COLO829 (cell line): ENCODE measurements at regions not wholly inside any gene's neighbourhood (a gene's known extent, or its start where the extent isn't known, plus 50 kb on each side); places are given as distances from the start of the nearest gene placed in this dataset.

ENCODE experiments used
- DNase-seq: peaks from one replicate; pipeline ENCODE4 v3.0.0; 2012; ENCODE audit warnings: low spot score

DNA sequence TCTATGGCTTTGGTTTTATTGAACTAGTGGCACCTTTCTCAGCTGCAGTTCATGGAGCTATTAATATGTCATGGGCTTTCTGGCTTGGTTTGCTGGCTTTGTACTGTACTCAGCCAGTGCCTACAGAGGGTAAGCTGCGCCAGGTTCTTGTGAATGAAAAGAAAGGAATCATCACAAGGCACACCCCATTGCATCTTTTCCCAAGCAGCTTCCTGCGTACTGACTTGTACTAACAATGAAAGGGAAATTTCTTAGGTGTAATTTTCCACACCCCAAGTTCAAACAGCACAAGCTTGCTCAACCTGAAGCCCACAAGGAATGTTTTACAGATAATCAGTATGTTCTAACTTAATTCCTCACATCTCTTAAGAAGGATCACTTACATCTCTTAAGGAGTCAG is 78.0 kb upstream of the TNFSF18 start:
- DNase-seq = no peak

DNA sequence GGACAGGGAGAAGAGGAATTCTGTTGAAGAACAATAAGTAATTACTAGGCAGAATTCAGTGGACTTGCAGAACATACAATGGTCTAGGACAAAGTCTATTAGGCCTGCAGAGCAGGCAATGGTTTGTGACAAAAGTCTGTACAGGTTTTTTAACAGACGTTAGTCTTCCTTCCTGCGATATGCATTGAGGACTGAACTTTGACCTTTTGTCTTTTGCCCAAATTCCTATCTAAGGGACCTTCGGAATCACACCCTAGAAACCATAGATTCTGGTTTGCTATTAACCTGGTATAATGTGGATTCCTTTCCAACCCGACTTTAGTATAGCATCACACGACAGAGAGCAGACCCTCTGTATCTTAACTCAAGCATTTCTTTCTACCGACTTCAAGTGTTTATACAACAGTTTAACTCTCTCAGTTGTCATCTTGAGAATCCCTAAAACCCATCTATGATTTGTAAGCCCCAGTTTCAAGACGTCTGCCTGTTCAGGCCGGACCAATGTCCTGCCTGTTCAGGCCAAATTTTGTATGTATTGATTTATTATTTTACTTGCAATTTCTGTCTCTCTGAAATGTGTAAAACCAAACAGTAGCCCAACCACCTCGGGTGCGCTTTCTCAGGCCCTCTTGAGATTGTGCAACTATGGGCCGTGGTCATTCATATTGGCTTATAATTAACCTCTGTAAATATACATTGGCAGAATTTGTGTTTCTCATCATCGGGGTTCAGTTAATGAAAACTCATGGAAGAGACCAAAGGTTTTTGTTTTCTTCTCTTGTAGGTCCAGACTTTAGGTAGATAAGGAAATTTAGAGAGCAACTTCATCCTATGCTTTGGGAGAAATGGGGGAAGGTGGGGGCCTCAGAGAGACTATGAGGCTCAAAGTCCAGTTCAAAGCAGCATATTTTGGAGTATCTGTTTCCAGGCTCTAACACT is 76.9 kb upstream of the TNFSF18 start:
- no peak for DNase-seq

DNA sequence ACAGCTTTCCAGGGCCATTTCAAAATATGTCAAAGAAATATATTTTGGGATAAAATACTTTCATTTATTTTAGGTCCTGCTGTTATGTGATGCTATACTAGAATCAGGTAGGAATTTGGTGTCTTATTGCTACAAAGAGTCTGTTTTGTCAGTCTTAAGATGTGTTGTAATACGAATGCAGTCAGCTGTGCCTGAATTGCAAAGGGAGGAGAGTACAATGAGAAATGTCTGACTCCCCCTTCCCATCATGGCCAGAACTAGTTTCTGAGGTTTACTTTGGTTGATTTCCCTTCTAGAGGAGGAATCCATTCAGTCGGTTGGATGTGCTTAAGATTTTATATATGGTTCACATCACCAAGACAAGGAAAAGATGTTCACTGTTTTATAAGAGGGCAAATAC is 75.7 kb upstream of the TNFSF18 start:
- no peak for DNase-seq

DNA sequence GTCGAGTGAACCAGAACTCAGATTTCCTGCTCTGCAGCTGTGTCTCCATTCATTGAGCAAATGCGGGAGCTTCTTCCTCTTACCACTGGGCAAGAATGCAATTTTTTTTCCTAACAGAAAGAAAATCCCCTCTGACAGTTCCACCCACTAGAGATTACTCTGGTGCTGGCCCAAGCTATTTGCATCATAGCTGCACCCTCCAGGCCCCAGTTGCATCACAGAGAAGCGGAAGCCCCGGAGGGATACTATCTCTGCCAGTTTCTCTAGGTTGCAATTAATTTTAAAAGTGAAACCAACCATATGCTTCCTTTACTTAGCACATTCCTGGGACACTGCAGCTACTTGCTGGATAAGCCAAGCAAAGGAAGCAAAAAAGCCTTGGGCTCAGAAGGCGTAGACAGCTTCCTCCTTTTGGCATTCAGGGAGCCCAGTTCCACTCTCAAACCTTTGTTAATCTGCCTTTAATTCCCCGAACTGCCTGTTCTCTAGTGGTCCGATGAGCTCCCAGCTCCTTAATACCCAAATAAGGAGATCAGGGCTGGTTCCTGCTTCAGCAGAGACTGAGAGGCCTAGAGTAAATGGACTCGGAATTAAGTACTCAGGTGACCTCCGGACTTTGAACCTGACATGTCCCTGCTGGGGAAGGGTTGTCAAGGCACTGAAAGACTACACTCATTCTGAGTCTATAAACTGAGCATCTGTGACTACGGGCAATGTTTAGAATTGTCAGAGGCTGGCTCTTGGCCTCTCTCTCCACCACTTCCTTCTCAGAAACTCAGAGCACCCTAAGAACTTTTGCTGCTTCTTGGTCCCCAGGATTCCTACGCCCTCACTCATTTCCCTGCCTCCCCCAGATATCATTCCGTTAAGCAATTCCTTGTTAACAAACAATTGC is 72.5 kb upstream of the TNFSF18 start:
- peak; percentile 62 for DNase-seq

DNA sequence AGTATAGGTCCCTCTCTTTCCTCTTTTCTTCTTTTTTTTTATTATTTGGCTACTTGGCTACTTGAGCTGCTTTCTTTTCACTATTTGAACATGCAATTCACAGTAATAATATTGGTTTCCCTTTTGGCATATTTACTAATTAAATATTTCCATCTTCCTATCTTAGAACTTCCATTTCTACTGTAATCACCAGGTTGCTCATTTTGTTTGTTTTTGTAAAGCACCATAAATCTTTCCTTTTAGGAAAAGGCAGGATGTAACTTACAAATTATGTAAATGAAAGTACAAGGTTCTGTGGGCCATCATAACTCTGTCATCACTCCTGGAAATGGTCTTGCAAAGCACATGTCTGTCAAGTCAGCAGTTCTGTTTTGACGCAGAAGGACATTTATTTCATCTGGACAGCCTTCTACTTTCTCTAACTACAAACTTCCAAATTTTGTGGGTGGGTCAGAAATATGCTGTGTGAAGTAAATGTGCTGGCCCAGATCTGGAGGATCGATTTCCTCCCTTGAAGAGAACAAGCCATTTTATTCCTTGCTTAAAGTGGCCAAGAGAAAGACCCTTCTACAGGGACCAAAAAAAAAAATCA is 71.7 kb upstream of the TNFSF18 start:
- DNase-seq = no peak

DNA sequence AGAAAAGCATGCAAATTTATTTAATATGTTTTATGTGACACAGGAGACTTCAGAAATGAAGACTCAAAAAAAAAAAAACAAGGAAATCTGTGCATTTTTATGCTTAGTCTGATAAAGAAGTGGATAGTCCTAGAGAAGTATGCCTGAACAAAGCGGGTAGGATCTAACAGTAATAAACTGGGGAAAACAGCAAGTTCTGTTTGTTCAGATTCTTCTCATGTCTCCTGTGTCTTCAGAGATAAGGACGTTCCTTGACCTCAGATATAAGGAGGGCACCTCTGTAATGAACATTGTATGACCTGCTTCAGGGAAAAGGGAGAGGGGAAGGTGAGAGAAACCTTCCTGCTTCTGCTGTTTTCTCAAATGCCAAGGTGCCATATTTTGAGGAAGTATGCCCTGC is 67.7 kb upstream of the TNFSF18 start:
- no peak for DNase-seq

DNA sequence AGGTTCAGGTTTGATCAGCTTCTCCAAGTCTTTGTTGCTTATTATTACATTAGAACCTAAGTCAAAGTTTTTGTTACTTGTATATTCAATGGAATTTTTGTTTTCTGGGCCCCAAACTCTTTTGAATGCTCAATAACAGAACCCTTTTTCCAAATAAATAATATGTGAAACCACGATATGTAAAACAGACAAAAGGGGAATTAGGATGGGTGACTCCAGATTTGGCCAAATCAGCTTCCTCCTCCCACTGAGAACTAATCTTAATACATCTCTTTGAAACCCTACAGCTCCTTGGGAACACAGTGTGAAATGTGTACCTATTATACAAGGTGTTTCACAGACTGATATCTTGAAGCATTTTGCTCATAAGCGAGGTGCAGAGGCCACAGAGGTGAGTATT is 67.0 kb upstream of the TNFSF18 start:
- DNase-seq = no peak

DNA sequence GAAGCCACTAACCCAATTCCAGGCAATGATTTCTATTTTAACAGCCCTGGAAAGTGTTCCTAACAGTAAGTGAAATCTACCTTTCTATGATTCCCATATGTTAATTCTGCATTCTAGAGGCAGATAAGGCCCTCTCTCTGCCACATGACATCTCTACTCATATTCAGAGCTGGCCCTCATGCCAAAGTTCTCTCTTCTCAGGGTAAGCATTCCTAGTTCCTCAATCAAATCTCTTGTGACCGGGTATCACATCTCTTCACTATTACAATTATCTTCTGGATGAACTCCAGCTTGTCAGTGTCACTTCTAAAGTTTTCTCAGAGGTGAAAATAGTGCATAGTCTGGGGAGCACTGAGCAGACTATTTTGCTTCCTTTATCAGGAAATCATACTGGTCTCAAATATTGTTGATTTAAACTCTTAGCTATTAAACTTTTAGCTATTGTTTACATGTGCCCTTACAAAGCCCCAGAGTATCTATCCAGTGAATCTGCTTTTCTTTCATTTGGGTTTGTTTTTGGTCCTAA is 66.4 kb upstream of the TNFSF18 start:
- no peak for DNase-seq

DNA sequence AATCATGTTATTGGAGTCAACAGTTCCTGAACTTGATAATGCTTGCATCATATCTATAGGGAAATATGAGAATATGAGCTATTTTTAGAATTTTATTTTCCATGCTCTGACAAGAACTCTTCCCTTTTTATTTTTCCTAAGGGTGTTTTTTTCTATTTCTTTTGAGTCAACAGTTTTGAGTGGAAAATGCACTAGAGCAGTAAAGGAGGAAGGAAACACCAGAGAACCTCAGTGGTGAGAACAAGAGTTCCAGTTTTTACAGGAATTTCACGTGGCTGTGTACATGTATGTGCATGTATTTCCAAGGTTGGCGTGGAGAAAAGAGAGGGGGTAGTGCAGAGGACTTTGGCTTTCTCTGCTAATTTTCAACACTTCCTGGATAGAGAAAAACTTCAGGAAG is 63.6 kb upstream of the TNFSF18 start:
- DNase-seq = no peak

DNA sequence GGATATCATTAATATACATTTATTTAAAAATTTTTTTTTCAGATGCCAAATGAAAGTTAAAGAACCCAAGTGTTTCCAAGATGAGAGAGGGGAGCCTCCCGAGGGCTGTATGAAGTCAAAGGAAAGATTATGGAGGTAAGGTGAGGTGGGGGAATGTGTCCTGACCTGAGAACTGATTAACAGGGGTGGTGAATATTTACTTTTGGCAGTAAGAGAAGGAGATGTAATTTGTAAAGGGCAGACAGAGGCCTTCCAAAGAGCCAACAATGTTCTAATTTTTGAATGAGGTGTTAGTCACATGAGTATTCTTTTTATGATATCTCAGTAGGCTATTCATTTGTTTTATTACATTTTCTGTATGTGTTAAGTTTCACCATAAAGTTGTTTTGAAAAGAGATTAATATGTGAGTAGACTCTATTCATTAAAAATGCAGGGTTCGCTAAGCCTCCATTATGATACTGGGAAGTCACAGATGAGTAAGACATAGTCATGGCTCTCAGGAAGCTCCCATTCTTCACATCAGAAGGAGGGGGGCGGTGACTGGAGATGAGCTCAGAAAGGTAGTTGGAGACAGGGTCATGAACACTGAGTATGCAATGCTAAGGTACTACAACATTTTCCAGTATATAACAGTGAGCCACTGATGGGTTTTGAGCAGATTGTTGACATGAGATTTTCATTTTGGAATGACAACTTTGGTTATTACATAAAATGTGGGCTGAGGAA is 62.4 kb upstream of the TNFSF18 start:
- DNase-seq = peak; percentile 42

DNA sequence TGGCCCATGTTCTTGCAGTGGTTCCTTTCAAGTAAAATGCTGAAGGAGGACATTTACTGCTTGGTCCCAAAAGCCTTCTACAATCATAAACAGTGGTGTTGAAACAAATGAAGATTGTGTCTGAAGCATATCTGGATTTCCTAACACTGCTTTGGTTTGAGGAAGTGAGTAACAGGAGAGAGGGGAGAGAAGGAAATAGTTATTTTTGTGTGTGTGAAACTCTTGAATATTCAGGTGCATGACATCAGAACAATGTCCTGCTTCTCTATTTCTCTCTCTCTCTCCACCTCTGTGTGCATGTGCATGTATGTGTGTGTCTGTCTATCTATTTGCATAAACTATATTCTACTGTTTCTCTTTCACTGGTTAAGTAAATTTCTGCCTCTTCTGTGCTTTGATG is 61.4 kb upstream of the TNFSF18 start:
- DNase-seq = no peak

DNA sequence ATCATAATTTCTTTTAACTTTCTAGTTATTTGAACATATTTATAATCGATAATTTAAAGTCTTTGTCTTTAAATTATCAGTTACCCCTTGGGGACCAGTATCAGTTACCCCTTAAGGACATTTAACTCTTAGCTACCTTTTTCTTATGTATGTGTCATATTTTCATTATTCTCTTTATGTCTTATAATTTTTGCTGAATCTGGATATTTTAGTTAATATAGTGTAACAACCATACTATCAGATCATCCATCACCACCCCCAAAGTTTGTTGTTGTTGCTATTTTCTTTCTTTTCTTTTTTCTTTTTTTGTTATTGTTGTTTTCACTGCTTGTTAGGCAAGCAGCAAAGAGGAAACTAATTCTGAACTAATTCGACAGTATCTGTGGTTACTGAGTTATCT is 57.0 kb upstream of the TNFSF18 start:
- DNase-seq = no peak

DNA sequence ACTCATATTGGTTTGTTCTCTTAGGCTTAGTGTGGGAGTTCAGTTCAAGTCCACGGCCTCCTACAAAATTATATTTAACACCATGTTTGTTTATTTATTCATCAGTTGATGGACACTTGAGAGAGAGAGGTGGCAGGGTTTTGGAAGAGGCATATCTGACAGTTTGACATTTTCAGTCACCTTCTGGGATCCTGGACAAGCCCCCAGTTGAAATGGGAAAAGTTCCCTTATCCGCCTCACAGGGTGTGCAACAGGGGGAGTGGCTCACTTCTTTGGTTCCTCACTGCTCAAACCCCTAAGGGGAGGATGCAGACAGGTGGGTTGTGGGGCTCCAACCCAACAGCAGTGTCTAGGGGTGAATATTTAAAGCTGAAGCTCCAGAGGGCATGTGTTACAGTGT is 52.3 kb upstream of the TNFSF18 start:
- no peak for DNase-seq

DNA sequence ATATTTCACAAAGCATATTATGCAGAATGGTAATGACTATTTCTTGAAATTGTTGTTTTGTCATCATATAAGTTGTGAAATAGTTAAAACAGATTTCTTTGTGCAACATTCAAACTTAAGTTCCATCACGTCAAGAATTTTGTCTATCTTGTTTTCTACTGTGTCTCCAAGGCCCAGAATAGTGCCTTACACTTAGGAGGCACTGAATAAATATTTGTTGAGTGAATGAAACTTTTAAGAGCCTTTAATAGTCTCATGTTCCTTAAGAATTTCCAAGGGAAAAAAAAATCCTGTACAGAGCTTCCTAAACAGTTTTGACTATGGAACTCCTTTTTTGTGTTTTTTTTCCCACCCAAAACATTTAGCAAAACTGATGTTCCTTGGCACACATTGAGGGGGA is 50.8 kb upstream of the TNFSF18 start:
- DNase-seq = no peak

DNA sequence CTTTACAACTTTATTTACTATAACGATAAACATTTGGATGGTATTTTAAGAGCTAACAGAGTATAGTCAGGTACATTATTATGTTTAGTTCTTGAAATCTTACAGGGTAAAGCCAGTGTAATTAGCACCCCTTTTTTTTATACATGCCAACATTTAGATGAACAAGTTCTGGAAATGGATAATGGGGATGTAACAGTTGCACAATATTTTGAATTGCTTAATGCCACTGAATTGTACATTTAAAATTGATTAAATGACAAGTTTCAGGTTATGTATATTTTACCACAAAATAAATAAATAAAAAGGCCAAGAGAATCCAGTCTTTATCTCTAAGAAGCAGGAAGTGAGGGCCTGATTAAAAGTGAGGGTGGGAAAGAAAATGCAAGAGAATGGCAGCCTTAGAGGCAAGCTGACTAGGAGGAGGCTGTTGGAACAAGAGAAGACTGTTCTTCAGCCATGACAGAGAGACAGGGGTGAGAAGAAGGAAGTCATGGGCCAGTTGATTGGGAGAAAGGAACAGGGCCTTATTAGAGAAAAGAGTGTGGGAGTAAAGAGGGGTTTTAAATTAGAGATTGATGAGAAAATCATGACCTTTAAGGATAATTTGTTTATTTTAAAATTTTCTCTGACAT is 49.9 kb upstream of the TNFSF18 start:
- DNase-seq = peak; percentile 81
